Prostate gland (tissue), 2 donors: ENCODE measurements at regions not wholly inside any gene's neighbourhood (a gene's known extent, or its start where the extent isn't known, plus 50 kb on each side); places are given as distances from the start of the nearest gene placed in this dataset.

Experiments
- CTCF ChIP-seq, 4 experiments: fragments of 200-600 bp in 2 of 4; fragments of 450-650 bp in 2 of 4; sonication (generic) in 2 of 4; IDR thresholded peaks; 1 replicate in 3 of 4; 2 replicates in 1 of 4; pipeline ENCODE4 v1.5.1; 2016 to 2019; ENCODE audit warnings: antibody characterized with exemption in 4 of 4, mild to moderate bottlenecking in 2 of 4, moderate library complexity in 2 of 4
- POLR2AphosphoS5 ChIP-seq: sonication (generic); formaldehyde crosslinking; IDR thresholded peaks from one replicate; pipeline ENCODE4 v1.6.1; 2017; ENCODE audit warnings: antibody characterized with exemption

GRCh38 chr2:8462899-8463648 is 218.8 kb upstream of the ID2 start:
- no peak for TF ChIP-seq CTCF (IDR thresholded peaks at IDR 0.05)
- TF ChIP-seq POLR2AphosphoS5: no peak
